ENCODE measurements at regions not wholly inside any gene's neighbourhood (a gene's known extent, or its start where the extent isn't known, plus 50 kb on each side); places are given as distances from the start of the nearest gene placed in this dataset.

GRCh38 chr13:107518780-107519179 is 696.6 kb downstream of the LIG4 start:
- CTCF ChIA-PET: no interaction called here
- Mint-ChIP-seq H3K27me3 (no peaks in the 10 kb centered on the region), H3K4me1 (no peaks in the 10 kb centered on the region), H3K4me3 (no peak overlapping the region), H3K36me3 (no peaks in the 10 kb centered on the region), H3K9me3 (peaks cover 2% of the 10 kb centered on the region), H3K27ac (no peak overlapping the region)
- DNase-seq: no peak

- Mint-ChIP-seq H3K9me3 (peaks cover 2% of the 10 kb centered on the region), H3K27me3 (no peaks in the 10 kb centered on the region), H3K4me3 (no peak overlapping the region), H3K36me3 (no peaks in the 10 kb centered on the region), H3K4me1 (no peaks in the 10 kb centered on the region), H3K27ac (no peak overlapping the region)
- CTCF ChIA-PET: no interaction called here
- no peak for DNase-seq
Observed at GRCh38 chr13:107518292-107518691, 697.0 kb downstream of the LIG4 start.

- no peak overlapping the region for H3K4me3 Mint-ChIP-seq
- H3K27me3 Mint-ChIP-seq: no peaks in the 10 kb centered on the region
- DNase-seq: no peak
- no peaks in the 10 kb centered on the region for H3K36me3 Mint-ChIP-seq
- CTCF ChIA-PET: no interaction called here
- H3K27ac Mint-ChIP-seq: no peak overlapping the region
- no peaks in the 10 kb centered on the region for H3K4me1 Mint-ChIP-seq
- H3K9me3 Mint-ChIP-seq: peaks cover 5% of the 10 kb centered on the region
Observed at GRCh38 chr13:107516517-107516916, 698.8 kb downstream of the LIG4 start.

DNA sequence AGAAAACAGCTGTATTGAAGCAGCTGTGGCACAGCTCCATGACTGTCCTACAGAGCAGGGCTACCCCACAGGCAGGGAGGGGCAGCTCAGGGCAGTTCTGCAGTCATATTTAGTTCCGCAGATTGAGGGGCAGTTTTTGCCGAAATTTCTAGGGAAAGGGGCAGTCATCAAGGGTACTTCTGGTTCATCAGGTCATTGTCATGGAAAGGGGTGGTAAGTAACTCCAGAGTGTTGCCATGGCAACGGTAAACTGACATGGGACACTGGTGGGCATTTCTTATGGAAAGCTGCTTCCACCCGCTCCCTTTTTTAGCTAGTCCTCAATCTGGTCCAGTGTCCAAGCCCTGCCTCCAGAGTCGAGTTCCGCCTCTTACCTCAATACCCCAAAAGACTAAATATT is 702.8 kb downstream of the LIG4 start:
- Mint-ChIP-seq H3K4me1 (no peaks in the 10 kb centered on the region), H3K27me3 (no peaks in the 10 kb centered on the region), H3K9me3 (peaks cover 8% of the 10 kb centered on the region), H3K36me3 (no peaks in the 10 kb centered on the region), H3K4me3 (no peak overlapping the region), H3K27ac (no peak overlapping the region)
- CTCF ChIA-PET: no interaction called here
- no peak for DNase-seq

GRCh38 chr13:107497661-107498060 is 717.7 kb downstream of the LIG4 start:
- no peaks in the 10 kb centered on the region for H3K36me3 Mint-ChIP-seq
- CTCF ChIA-PET: no interaction called here
- H3K4me3 Mint-ChIP-seq: no peak overlapping the region

GRCh38 chr13:107493266-107493665 is 722.1 kb downstream of the LIG4 start:
- Mint-ChIP-seq H3K36me3 (no peaks in the 10 kb centered on the region), H3K27me3 (no peaks in the 10 kb centered on the region), H3K4me1 (no peaks in the 10 kb centered on the region), H3K4me3 (no peak overlapping the region), H3K9me3 (peaks cover 14% of the 10 kb centered on the region), H3K27ac (no peak overlapping the region)
- CTCF ChIA-PET: no interaction called here
- DNase-seq: no peak

More at GRCh38 chr13:107497661-107498060, 717.7 kb downstream of the LIG4 start:
- no peak for DNase-seq
- H3K4me1 Mint-ChIP-seq: no peaks in the 10 kb centered on the region
- no peaks in the 10 kb centered on the region for H3K27me3 Mint-ChIP-seq
- no peak overlapping the region for H3K27ac Mint-ChIP-seq
- H3K9me3 Mint-ChIP-seq: no peaks in the 10 kb centered on the region

DNA sequence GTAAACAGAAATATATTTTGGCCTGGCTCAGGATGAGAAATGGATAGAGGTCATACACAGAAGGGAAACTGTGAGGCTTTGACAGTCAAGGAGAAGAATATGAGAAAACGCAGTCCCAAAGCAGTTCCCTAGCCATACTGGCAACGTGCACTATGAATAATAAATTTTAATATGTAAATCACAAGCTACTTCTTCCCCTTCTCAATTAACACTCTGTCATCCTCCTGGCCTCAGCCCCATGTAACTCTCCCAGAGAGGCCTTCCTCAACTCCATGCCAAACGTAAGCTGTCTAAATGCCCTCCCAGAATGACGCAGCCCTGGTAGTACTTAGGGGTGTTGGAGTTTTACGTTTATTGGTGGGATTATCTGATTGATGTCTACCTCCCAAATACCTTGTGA is 732.6 kb downstream of the LIG4 start:
- Mint-ChIP-seq H3K27me3 (no peaks in the 10 kb centered on the region), H3K4me1 (no peaks in the 10 kb centered on the region), H3K4me3 (no peak overlapping the region), H3K36me3 (no peaks in the 10 kb centered on the region), H3K27ac (no peak overlapping the region), H3K9me3 (peaks cover 5% of the 10 kb centered on the region)
- no peak for DNase-seq
- CTCF ChIA-PET: no interaction called here

GRCh38 chr13:107480130-107480529 is 735.2 kb downstream of the LIG4 start:
- Mint-ChIP-seq H3K36me3 (no peaks in the 10 kb centered on the region), H3K4me1 (no peaks in the 10 kb centered on the region), H3K4me3 (no peak overlapping the region), H3K9me3 (peaks cover 2% of the 10 kb centered on the region), H3K27ac (no peak overlapping the region), H3K27me3 (no peaks in the 10 kb centered on the region)
- CTCF ChIA-PET: no interaction called here
- DNase-seq: no peak

DNA sequence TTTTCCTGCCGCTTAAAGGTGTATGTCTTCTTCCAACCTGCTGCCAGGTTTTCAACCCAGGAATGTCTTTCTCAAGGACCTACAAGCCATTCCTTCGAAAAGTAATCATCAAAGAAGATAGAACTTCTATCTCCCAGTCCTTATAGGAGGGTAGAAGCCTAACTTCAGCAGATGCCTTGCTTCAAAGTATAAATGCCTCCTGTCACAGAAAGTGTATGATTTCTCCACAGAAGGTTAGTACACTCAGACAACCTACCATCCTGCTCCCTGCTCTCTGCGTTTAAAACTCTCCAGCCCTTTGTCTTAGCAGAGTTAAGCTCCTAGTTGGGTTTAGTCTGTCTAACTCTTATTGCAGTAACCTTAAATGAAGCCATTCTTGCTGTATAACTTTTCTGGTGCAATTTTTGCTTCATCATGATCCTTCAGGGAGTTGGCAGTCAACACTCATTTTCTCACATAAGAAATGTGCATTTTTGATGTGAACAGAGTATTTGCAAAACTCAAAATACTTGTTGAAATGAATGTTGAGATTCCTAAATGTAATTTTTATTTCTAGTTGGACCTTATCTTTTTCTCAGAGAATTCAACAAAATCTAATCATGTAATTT is 737.5 kb downstream of the LIG4 start:
- H3K36me3 Mint-ChIP-seq: no peaks in the 10 kb centered on the region
- DNase-seq: no peak
- no peaks in the 10 kb centered on the region for H3K4me1 Mint-ChIP-seq
- H3K27ac Mint-ChIP-seq: no peak overlapping the region
- no peak overlapping the region for H3K4me3 Mint-ChIP-seq
- CTCF ChIA-PET: no interaction called here
- H3K9me3 Mint-ChIP-seq: peaks cover 5% of the 10 kb centered on the region
- H3K27me3 Mint-ChIP-seq: no peaks in the 10 kb centered on the region

GRCh38 chr13:107475753-107476453 is 739.4 kb downstream of the LIG4 start:
- Mint-ChIP-seq H3K4me3 (no peak overlapping the region), H3K36me3 (no peaks in the 10 kb centered on the region), H3K4me1 (no peaks in the 10 kb centered on the region), H3K9me3 (peaks cover 6% of the 10 kb centered on the region), H3K27me3 (no peaks in the 10 kb centered on the region), H3K27ac (no peak overlapping the region)
- CTCF ChIA-PET: no interaction called here
- DNase-seq: no peak

DNA sequence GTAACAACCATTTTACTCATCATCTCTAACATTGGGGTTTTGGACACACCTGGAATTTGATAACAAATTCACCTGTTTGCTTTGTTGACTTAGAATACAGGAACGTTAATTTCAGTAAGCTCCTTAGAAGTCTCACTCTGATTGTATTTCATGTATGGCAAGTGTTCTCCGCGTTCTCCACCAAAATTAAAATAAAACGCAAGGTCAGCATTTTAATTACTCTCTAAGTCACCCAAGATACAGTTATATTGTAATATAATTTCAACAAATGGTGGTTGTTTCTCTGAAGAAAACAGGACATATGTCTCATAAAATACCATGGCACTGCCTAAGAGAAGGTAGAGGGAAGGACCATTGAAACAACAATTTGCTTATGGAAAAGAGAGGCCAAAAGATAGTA is 742.1 kb downstream of the LIG4 start:
- CTCF ChIA-PET: no interaction called here
- no peaks in the 10 kb centered on the region for H3K27me3 Mint-ChIP-seq
- no peaks in the 10 kb centered on the region for H3K36me3 Mint-ChIP-seq
- no peak overlapping the region for H3K27ac Mint-ChIP-seq
- no peak overlapping the region for H3K4me3 Mint-ChIP-seq
- H3K4me1 Mint-ChIP-seq: no peaks in the 10 kb centered on the region
- DNase-seq: no peak
- peaks cover 8% of the 10 kb centered on the region for H3K9me3 Mint-ChIP-seq

DNA sequence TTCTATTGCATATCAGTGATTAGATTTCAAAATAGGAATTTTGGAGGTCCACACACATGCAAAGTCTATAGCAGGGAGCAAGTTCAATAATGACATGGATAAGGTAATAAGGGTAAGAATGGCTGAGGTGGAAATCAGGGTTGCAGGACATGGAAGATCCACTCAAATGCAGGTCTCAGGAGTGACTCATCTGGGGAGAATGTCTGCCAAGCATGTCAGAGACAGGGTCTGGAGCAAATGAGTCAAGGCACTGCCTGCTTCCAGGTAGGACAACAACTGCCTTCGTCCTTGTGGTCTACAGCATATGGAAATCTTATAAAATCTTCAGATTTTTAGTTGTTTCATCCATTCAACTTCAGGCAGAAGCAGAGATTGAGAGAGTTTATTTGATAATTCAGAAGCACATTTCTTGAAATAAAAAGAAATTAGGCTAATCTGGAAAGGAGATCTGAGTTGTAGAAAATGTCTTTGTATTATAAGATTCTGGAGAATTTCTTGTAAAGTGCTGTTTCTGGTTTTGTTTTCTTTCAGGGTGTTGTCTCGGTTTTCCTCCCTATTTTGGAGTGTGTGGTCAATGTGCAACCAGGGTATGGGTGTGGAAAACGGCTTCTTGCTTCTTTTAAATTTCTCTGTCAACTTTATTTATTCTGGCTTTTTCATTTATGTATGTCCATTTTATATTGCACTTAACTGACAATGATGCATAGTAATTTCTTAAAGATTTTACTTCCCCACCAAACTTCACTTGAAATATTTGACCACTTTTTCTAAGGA is 748.8 kb downstream of the LIG4 start:
- H3K36me3 Mint-ChIP-seq: no peaks in the 10 kb centered on the region
- no peak overlapping the region for H3K27ac Mint-ChIP-seq
- H3K4me1 Mint-ChIP-seq: no peaks in the 10 kb centered on the region
- CTCF ChIA-PET: no interaction called here
- no peaks in the 10 kb centered on the region for H3K27me3 Mint-ChIP-seq
- no peak for DNase-seq
- no peak overlapping the region for H3K4me3 Mint-ChIP-seq
- peaks cover 2% of the 10 kb centered on the region for H3K9me3 Mint-ChIP-seq

- CTCF ChIA-PET: no interaction called here
- no peak overlapping the region for H3K4me3 Mint-ChIP-seq
- H3K36me3 Mint-ChIP-seq: no peaks in the 10 kb centered on the region
- H3K4me1 Mint-ChIP-seq: no peaks in the 10 kb centered on the region
- H3K27ac Mint-ChIP-seq: no peak overlapping the region
- no peaks in the 10 kb centered on the region for H3K27me3 Mint-ChIP-seq
- DNase-seq: no peak
- H3K9me3 Mint-ChIP-seq: peaks cover 2% of the 10 kb centered on the region
Observed at GRCh38 chr13:107462501-107462900, 752.8 kb downstream of the LIG4 start.

DNA sequence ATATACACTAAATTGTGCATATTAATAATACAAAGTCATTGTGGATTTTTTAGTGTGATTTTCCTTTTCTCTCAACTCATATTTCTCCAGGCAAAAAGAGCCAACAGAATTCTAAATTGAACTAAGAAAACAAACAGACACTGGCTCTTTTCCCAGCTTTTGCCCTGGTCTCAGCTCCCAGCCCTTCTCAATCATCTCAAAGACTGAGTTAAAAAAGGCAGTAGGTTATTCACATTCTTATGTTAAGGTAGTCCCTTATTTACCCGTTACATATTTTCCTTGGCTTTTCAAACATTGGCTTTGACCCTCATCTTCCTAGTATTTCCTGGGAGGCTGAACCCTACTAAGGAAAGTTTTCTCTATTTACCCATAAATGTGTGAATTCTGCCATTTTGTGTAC is 753.6 kb downstream of the LIG4 start:
- no peak for DNase-seq
- CTCF ChIA-PET: no interaction called here
- H3K27me3 Mint-ChIP-seq: no peaks in the 10 kb centered on the region

GRCh38 chr13:107459430-107459829 is 755.9 kb downstream of the LIG4 start:
- Mint-ChIP-seq H3K27me3 (no peaks in the 10 kb centered on the region), H3K4me1 (no peaks in the 10 kb centered on the region), H3K36me3 (no peaks in the 10 kb centered on the region), H3K4me3 (no peak overlapping the region), H3K27ac (no peak overlapping the region), H3K9me3 (peaks cover 11% of the 10 kb centered on the region)
- no peak for DNase-seq
- CTCF ChIA-PET: no interaction called here

More for the DNA sequence above, 753.6 kb downstream of the LIG4 start:
- H3K27ac Mint-ChIP-seq: no peak overlapping the region
- H3K4me1 Mint-ChIP-seq: no peaks in the 10 kb centered on the region
- no peak overlapping the region for H3K4me3 Mint-ChIP-seq
- peaks cover 2% of the 10 kb centered on the region for H3K9me3 Mint-ChIP-seq
- no peaks in the 10 kb centered on the region for H3K36me3 Mint-ChIP-seq
